Activated naive CD4-positive, alpha-beta T cell treated with anti-CD3 and anti-CD28 coated beads, Interleukin-2, amount 10 ng/mL, durations not matched to agents 7 days and 5 days (primary cell): ENCODE measurements at regions not wholly inside any gene's neighbourhood (a gene's known extent, or its start where the extent isn't known, plus 50 kb on each side); places are given as distances from the start of the nearest gene placed in this dataset.
"Not testable (repeated sequence)": the region's sequence is repeated elsewhere in the genome, so short reads cannot be mapped to it uniquely, and the experiment has no call there.

ENCODE experiments used
- CTCF ChIA-PET: fragments of 350-600 bp; sonication (Branson Sonifier 250); formaldehyde crosslinking; loops from one replicate; lab custom pipeline; 2021; ENCODE audit warnings: antibody characterized with exemption; lab: Charles Lee
- DNase-seq: peaks from one replicate; pipeline ENCODE4 v3.0.0-alpha.2; 2020
- H3K27ac Mint-ChIP-seq: one replicate; pipeline ENCODE4 v1.8.0; 2021; ENCODE audit warnings: mild to moderate bottlenecking, moderate library complexity, mixed read lengths
- H3K27me3 Mint-ChIP-seq: one replicate; pipeline ENCODE4 v1.8.0; 2021; ENCODE audit warnings: mild to moderate bottlenecking, mixed read lengths
- H3K36me3 Mint-ChIP-seq: one replicate; pipeline ENCODE4 v1.8.0; 2021; ENCODE audit warnings: mixed read lengths
- H3K4me1 Mint-ChIP-seq: one replicate; pipeline ENCODE4 v1.8.0; 2021; ENCODE audit warnings: mixed read lengths
- H3K4me3 Mint-ChIP-seq: one replicate; pipeline ENCODE4 v1.8.0; 2021; ENCODE audit warnings: mild to moderate bottlenecking, moderate library complexity, mixed read lengths
- H3K9me3 Mint-ChIP-seq: one replicate; pipeline ENCODE4 v1.8.0; 2021; ENCODE audit warnings: mixed read lengths

DNA sequence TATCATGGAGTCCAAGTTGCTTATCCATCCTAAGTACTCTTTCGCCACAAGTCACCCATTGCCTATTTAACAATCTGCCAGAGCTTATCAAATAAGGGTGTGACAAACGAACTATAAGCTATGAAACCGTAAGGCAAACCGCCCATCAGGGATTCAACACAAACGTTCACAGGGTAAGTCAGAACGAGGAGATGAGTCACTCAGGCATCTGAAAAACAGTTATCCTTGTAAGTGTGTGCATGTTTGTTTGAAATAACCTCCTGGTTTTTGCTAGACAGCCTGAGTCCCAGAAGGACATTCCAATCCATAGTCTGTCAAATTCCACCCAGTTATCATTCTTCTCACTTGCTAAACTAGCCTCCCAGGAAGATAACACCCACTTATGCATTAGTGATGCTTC is 299.1 kb downstream of the PAX3 start:
- Mint-ChIP-seq H3K4me3 (no peak overlapping the region), H3K4me1 (no peaks in the 10 kb centered on the region), H3K27me3 (no peaks in the 10 kb centered on the region), H3K36me3 (no peaks in the 10 kb centered on the region), H3K27ac (no peak overlapping the region), H3K9me3 (no peaks in the 10 kb centered on the region)
- CTCF ChIA-PET = no interaction called here
- no peak for DNase-seq

DNA sequence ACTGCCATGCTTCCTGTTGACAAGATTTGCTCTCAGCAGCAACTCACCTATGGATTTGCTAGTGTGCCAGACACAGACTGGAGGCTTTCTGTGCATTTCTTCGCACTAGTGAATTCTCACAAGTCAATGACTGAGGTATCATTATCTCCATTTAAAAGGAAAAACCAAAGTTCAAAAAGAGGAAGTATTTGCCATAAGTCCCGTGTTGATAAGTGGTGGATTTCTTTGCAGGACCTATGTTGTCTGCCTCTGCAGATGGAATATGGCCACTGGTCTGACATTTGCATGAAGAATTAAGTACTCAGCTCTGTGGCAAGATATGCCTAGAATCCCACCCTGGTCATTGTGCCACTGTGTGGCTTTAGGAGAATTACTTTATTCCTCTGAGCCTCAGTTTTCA is 299.6 kb downstream of the PAX3 start:
- Mint-ChIP-seq H3K27me3 (no peaks in the 10 kb centered on the region), H3K4me3 (no peak overlapping the region), H3K27ac (no peak overlapping the region), H3K4me1 (no peaks in the 10 kb centered on the region), H3K9me3 (no peaks in the 10 kb centered on the region), H3K36me3 (no peaks in the 10 kb centered on the region)
- CTCF ChIA-PET = no interaction called here
- no peak for DNase-seq

DNA sequence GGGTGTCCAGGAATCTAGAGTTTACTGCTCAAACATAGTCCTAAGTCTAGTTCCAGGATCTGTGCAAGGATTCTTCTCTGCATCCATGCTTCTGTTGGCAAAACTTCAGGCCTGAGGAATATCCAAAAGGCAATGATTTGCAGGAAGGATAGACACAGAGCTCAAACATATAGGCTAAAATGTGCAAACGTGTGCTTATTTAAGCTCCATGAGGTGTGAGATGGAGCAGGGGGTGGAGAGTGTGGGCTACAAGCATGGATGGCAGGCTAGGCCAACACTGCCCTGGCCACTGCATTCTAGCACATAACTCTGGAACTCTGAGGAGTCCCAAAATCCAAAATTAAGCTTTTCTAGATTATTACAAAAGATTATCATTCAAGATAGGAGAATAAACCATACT is 301.1 kb downstream of the PAX3 start:
- Mint-ChIP-seq H3K4me1 (no peaks in the 10 kb centered on the region), H3K36me3 (no peaks in the 10 kb centered on the region), H3K4me3 (no peak overlapping the region), H3K9me3 (no peaks in the 10 kb centered on the region), H3K27ac (no peak overlapping the region), H3K27me3 (no peaks in the 10 kb centered on the region)
- DNase-seq = no peak
- CTCF ChIA-PET = no interaction called here

- no peaks in the 10 kb centered on the region for H3K27me3 Mint-ChIP-seq
- H3K27ac Mint-ChIP-seq = no peak overlapping the region
- H3K4me3 Mint-ChIP-seq = no peak overlapping the region
- DNase-seq = no peak
- CTCF ChIA-PET = no interaction called here
- H3K4me1 Mint-ChIP-seq = no peaks in the 10 kb centered on the region
- no peaks in the 10 kb centered on the region for H3K36me3 Mint-ChIP-seq
- H3K9me3 Mint-ChIP-seq = no peaks in the 10 kb centered on the region
Measured at GRCh38 chr2:221997100-221997499, 301.7 kb downstream of the PAX3 start.

DNA sequence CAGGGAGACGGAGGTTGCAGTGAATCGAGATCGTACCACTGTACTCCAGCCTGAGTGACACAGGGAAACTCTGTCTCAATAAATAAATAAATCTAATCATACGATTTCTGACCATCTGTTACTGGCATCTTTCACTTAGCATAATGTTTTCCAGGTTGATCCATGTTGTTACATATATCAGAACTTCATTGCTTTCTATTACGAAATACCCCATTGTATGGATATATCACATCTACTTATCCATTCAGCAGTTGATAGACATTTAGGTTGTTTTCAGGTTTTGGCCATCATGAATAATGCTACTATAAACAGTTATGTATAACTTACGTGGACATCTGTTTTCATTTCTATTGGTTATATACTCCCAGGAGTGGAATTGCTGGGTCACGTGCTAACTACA is 303.9 kb downstream of the PAX3 start:
- no peak for DNase-seq
- no peaks in the 10 kb centered on the region for H3K9me3 Mint-ChIP-seq
- H3K27me3 Mint-ChIP-seq = no peaks in the 10 kb centered on the region

DNA sequence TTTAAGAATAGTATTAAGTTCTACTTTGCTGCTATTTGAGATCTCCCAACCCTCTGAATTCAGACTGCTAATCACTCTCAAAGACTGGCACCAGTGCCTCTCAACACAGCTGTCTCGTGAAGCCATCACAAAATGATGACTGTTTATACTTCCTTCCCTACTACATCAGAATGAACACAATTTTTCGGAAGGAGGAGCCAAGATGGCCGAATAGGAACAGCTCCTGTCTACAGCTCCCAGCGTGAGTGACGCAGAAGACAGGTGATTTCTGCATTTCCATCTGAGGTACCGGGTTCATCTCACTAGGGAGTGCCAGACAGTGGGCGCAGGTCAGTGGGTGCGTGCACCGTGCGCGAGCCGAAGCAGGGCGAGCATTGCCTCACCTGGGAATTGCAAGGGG is 314.4 kb downstream of the PAX3 start:
- H3K4me3 Mint-ChIP-seq, DNase-seq, H3K27me3 Mint-ChIP-seq, H3K9me3 Mint-ChIP-seq, H3K36me3 Mint-ChIP-seq, H3K27ac Mint-ChIP-seq, H3K4me1 Mint-ChIP-seq, CTCF ChIA-PET: not testable (repeated sequence)

More for the DNA sequence above, 303.9 kb downstream of the PAX3 start:
- Mint-ChIP-seq H3K27ac (no peak overlapping the region), H3K4me1 (no peaks in the 10 kb centered on the region), H3K36me3 (no peaks in the 10 kb centered on the region), H3K4me3 (no peak overlapping the region)
- CTCF ChIA-PET = no interaction called here

DNA sequence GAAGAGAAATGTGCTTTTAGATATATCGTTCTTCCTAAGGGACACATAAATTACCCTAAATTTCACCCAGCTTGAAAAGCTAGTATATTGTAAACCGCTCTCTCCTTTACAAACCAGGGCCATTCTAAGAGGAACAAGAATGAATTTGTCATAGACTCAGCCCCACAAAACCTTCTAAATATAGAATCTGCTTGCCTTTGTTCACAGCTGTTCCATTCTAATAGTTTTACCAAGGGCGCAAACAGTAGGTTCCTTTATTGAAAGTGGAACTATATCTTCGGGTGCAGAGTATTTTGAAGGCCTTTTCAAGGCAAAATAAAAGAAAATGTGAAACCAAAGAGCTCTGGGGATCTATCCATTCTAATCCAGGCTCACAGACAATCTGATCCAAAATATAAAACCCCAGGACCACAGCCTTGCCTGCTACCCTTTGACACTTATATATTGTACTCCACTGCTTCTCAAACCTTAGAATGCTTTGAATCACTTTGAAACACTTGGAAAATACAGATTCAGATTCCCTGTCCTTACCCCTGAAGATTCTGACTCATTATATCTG is 316.8 kb downstream of the PAX3 start:
- Mint-ChIP-seq H3K27me3 (no peaks in the 10 kb centered on the region), H3K4me3 (no peak overlapping the region), H3K36me3 (no peaks in the 10 kb centered on the region), H3K27ac (no peak overlapping the region), H3K9me3 (peaks cover 1% of the 10 kb centered on the region), H3K4me1 (no peaks in the 10 kb centered on the region)
- CTCF ChIA-PET = no interaction called here
- no peak for DNase-seq

DNA sequence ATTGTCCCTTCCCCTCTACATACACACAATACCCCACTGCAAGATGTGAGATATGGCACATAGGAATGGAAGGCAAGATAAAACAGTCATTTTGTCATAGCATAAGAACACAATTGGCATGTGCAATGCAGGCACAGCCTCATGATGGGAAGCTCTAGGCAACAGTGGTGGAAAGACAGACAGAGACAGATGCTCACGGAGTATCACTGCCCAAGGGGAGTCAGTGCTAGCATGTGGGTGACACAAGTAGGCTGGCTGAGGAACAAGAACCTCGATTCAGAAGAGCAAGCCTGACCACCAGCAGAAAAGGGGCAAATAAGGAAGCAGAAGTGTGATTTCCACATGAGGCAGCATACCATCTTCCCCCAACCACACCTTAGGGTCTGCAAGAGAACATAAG is 323.6 kb downstream of the PAX3 start:
- H3K9me3 Mint-ChIP-seq = no peaks in the 10 kb centered on the region
- no peaks in the 10 kb centered on the region for H3K36me3 Mint-ChIP-seq
- DNase-seq = no peak
- no peaks in the 10 kb centered on the region for H3K27me3 Mint-ChIP-seq
- H3K4me3 Mint-ChIP-seq = no peak overlapping the region
- no peaks in the 10 kb centered on the region for H3K4me1 Mint-ChIP-seq
- CTCF ChIA-PET = no interaction called here
- H3K27ac Mint-ChIP-seq = no peak overlapping the region

DNA sequence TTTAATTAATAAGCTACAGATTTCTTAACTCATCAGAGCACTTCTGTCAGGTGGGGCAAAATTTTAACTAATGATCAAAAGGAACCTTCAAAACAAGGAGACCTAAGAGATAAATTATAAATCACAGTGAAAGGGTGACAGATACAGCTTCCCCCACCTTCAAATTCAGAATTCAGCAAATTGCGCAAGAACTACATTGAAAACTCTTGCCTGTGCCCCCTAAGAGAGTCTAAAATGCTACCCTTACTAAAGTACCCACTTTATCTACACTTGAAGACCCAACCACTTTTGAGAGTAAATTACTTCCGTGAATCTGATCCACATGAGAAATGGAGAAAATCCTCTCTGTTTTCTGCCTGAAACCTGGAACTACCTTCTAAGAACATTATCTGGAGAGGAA is 324.9 kb downstream of the PAX3 start:
- CTCF ChIA-PET = no interaction called here
- no peaks in the 10 kb centered on the region for H3K4me1 Mint-ChIP-seq
- H3K27me3 Mint-ChIP-seq = no peaks in the 10 kb centered on the region
- DNase-seq = no peak
- no peaks in the 10 kb centered on the region for H3K36me3 Mint-ChIP-seq
- H3K4me3 Mint-ChIP-seq = no peak overlapping the region
- no peak overlapping the region for H3K27ac Mint-ChIP-seq
- no peaks in the 10 kb centered on the region for H3K9me3 Mint-ChIP-seq

GRCh38 chr2:221973502-221973901 is 325.3 kb downstream of the PAX3 start:
- H3K9me3 Mint-ChIP-seq = no peaks in the 10 kb centered on the region
- H3K4me1 Mint-ChIP-seq = no peaks in the 10 kb centered on the region
- no peak for DNase-seq
- CTCF ChIA-PET = no interaction called here
- H3K27ac Mint-ChIP-seq = no peak overlapping the region
- no peaks in the 10 kb centered on the region for H3K36me3 Mint-ChIP-seq
- no peaks in the 10 kb centered on the region for H3K27me3 Mint-ChIP-seq
- H3K4me3 Mint-ChIP-seq = no peak overlapping the region

GRCh38 chr2:221972813-221973478 is 325.9 kb downstream of the PAX3 start:
- H3K27ac Mint-ChIP-seq = no peak overlapping the region
- no peaks in the 10 kb centered on the region for H3K27me3 Mint-ChIP-seq
- CTCF ChIA-PET = no interaction called here
- H3K9me3 Mint-ChIP-seq = no peaks in the 10 kb centered on the region
- H3K4me3 Mint-ChIP-seq = no peak overlapping the region
- no peaks in the 10 kb centered on the region for H3K4me1 Mint-ChIP-seq
- H3K36me3 Mint-ChIP-seq = no peaks in the 10 kb centered on the region
- DNase-seq = no peak

GRCh38 chr2:221970389-221970788 is 328.4 kb downstream of the PAX3 start:
- Mint-ChIP-seq H3K27me3 (no peaks in the 10 kb centered on the region), H3K36me3 (no peaks in the 10 kb centered on the region), H3K9me3 (no peaks in the 10 kb centered on the region), H3K27ac (no peak overlapping the region), H3K4me1 (no peaks in the 10 kb centered on the region), H3K4me3 (no peak overlapping the region)
- DNase-seq = no peak
- CTCF ChIA-PET = no interaction called here

GRCh38 chr2:221969830-221970144 is 329.0 kb downstream of the PAX3 start:
- CTCF ChIA-PET = interaction anchor here (0.6 kb wide), 1 partner anchor 129 kb away, joined by 3 read pairs; no protein-coding TSS in a partner anchor
- Mint-ChIP-seq H3K36me3 (no peaks in the 10 kb centered on the region), H3K9me3 (no peaks in the 10 kb centered on the region), H3K4me3 (no peak overlapping the region), H3K27ac (no peak overlapping the region), H3K27me3 (no peaks in the 10 kb centered on the region), H3K4me1 (no peaks in the 10 kb centered on the region)
- DNase-seq = no peak

DNA sequence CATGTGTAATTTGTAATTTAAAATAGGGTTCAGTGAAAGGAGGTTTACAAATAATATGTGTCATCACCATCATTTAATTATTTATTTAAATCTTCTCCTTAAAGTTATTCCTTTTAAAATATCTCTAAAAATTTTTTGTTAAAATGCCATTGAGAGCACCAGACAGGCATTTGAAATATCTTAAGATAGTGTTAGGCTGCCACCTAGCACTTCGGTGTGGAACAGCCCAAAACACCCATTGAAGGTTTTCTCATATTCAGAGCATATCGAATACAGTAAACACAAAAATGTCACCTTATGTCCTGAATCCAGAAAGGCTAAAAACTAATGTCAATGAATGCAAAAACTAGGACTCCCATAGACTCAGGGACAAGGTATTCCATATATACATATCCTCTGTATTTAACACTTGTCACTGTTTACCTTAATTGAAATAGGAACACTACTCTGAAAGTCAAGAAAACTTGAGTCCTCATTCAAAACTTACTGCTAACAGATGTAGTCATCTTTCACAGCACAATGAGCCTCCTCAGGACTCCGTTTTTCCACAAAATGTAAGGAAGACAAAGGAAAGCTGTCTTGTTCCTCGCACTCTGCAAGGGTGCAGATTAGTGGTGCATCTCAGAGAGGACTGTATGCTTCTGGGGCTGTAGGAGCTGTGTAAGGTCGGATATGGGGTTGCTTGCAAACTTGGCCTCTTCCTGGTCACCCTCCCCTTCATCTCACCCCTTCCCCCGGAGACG is 329.5 kb downstream of the PAX3 start:
- no peak for DNase-seq
- no peaks in the 10 kb centered on the region for H3K4me1 Mint-ChIP-seq
- no peak overlapping the region for H3K4me3 Mint-ChIP-seq
- no peaks in the 10 kb centered on the region for H3K27me3 Mint-ChIP-seq
- H3K36me3 Mint-ChIP-seq = no peaks in the 10 kb centered on the region
- no peak overlapping the region for H3K27ac Mint-ChIP-seq
- CTCF ChIA-PET = interaction anchor here (0.6 kb wide), 1 partner anchor 130 kb away, joined by 3 read pairs; no protein-coding TSS in a partner anchor
- H3K9me3 Mint-ChIP-seq = no peaks in the 10 kb centered on the region

GRCh38 chr2:221962186-221962585 is 336.6 kb downstream of the PAX3 start:
- Mint-ChIP-seq H3K4me3 (no peak overlapping the region), H3K36me3 (no peaks in the 10 kb centered on the region), H3K4me1 (no peaks in the 10 kb centered on the region), H3K27me3 (no peaks in the 10 kb centered on the region), H3K27ac (no peak overlapping the region), H3K9me3 (no peaks in the 10 kb centered on the region)
- CTCF ChIA-PET = no interaction called here
- no peak for DNase-seq
